ENCODE measurements at regions not wholly inside any gene's neighbourhood (a gene's known extent, or its start where the extent isn't known, plus 50 kb on each side); places are given as distances from the start of the nearest gene placed in this dataset.

GRCh38 chr1:219518168-219518906, 94.6 kb downstream of the ZC3H11B start:
- H3K4me2 ChIP-seq (ENCODE audit: low read depth, low read length, poor library complexity, severe bottlenecking), result no peak overlapping the region
- H3K9me3 ChIP-seq (ENCODE audit: insufficient read depth, low read length), result no peaks in the 10 kb centered on the region
- H3K27me3 ChIP-seq (ENCODE audit: low read length), result no peaks in the 10 kb centered on the region
- no peak overlapping the region for H3K4me3 ChIP-seq (ENCODE audit: insufficient read depth, low read length, poor library complexity, severe bottlenecking)
- no peaks in the 10 kb centered on the region for H4K20me1 ChIP-seq (ENCODE audit: low read depth, low read length)
- no peak overlapping the region for H2AFZ ChIP-seq (ENCODE audit: low read depth, low read length, severe bottlenecking)
- no peak for TF ChIP-seq CTCF (IDR thresholded peaks at IDR 0.05; ENCODE audit: insufficient read depth, low read length, poor library complexity, severe bottlenecking)
- no peaks in the 10 kb centered on the region for H3K79me2 ChIP-seq (ENCODE audit: insufficient read depth, low read length)
- no peak overlapping the region for H3K9ac ChIP-seq (ENCODE audit: low read length)
- H3K9me2 ChIP-seq (replicated peaks; ENCODE audit: insufficient read depth, low read length), result no peaks in the 10 kb centered on the region
- no peak overlapping the region for H3K27ac ChIP-seq (ENCODE audit: low read depth, low read length)
- no peaks in the 10 kb centered on the region for H3K36me3 ChIP-seq (ENCODE audit: low read length)
- no peaks in the 10 kb centered on the region for H3F3A ChIP-seq (ENCODE audit: insufficient read depth)

DNA sequence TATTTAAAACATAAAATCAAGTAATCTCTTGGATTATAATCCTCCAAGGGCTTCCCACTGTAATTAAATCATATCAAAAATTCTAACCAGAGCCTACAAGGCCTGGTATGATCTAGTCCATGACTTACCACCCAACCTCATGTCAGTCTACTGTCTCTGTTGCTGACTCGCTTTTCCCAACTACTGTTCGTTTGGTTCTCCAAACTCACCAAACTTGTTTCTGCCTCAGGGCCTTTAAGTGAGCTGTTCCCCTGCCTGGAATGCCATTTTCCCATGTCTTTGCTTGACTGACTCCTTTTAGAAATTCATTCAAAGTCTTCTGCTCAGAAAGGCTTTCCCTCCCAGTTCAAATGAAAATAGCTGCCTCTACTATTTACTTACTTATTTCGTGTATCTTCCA, 95.9 kb downstream of the ZC3H11B start:
- Histone ChIP-seq H3K36me3 (ENCODE audit: low read length) (no peaks in the 10 kb centered on the region), H3K27me3 (ENCODE audit: low read length) (no peaks in the 10 kb centered on the region), H3K27ac (ENCODE audit: low read depth, low read length) (no peak overlapping the region), H3K9ac (ENCODE audit: low read length) (no peak overlapping the region), H3K9me2 (replicated peaks; ENCODE audit: insufficient read depth, low read length) (no peaks in the 10 kb centered on the region), H3F3A (ENCODE audit: insufficient read depth) (no peaks in the 10 kb centered on the region), H4K20me1 (ENCODE audit: low read depth, low read length) (no peaks in the 10 kb centered on the region), H2AFZ (ENCODE audit: low read depth, low read length, severe bottlenecking) (no peak overlapping the region), H3K4me3 (ENCODE audit: insufficient read depth, low read length, poor library complexity, severe bottlenecking) (no peak overlapping the region), H3K4me2 (ENCODE audit: low read depth, low read length, poor library complexity, severe bottlenecking) (no peak overlapping the region), H3K9me3 (ENCODE audit: insufficient read depth, low read length) (no peaks in the 10 kb centered on the region), H3K79me2 (ENCODE audit: insufficient read depth, low read length) (no peaks in the 10 kb centered on the region)
- TF ChIP-seq EZH2phosphoT487 (conservative IDR thresholded peaks at IDR 0.05; ENCODE audit: low read length) (no peak), CTCF (IDR thresholded peaks at IDR 0.05; ENCODE audit: insufficient read depth, low read length, poor library complexity, severe bottlenecking) (no peak)

GRCh38 chr1:219514728-219515127, 98.2 kb downstream of the ZC3H11B start:
- Histone ChIP-seq H3K79me2 (ENCODE audit: insufficient read depth, low read length) (no peaks in the 10 kb centered on the region), H3K27me3 (ENCODE audit: low read length) (no peaks in the 10 kb centered on the region), H2AFZ (ENCODE audit: low read depth, low read length, severe bottlenecking) (no peak overlapping the region)

More at GRCh38 chr1:219514728-219515127, 98.2 kb downstream of the ZC3H11B start:
- TF ChIP-seq CTCF (IDR thresholded peaks at IDR 0.05; ENCODE audit: insufficient read depth, low read length, poor library complexity, severe bottlenecking) (no peak), EZH2phosphoT487 (conservative IDR thresholded peaks at IDR 0.05; ENCODE audit: low read length) (no peak)
- H3K4me3 ChIP-seq (ENCODE audit: insufficient read depth, low read length, poor library complexity, severe bottlenecking), result no peak overlapping the region
- H3K9me2 ChIP-seq (replicated peaks; ENCODE audit: insufficient read depth, low read length), result no peaks in the 10 kb centered on the region
- H3K9me3 ChIP-seq (ENCODE audit: insufficient read depth, low read length), result no peaks in the 10 kb centered on the region
- H4K20me1 ChIP-seq (ENCODE audit: low read depth, low read length), result no peaks in the 10 kb centered on the region
- H3K27ac ChIP-seq (ENCODE audit: low read depth, low read length), result no peak overlapping the region
- H3K9ac ChIP-seq (ENCODE audit: low read length), result no peak overlapping the region
- H3K36me3 ChIP-seq (ENCODE audit: low read length), result no peaks in the 10 kb centered on the region
- no peak overlapping the region for H3K4me2 ChIP-seq (ENCODE audit: low read depth, low read length, poor library complexity, severe bottlenecking)
- H3F3A ChIP-seq (ENCODE audit: insufficient read depth), result no peaks in the 10 kb centered on the region
